ENCODE measurements at regions not wholly inside any gene's neighbourhood (a gene's known extent, or its start where the extent isn't known, plus 50 kb on each side); places are given as distances from the start of the nearest gene placed in this dataset.

GRCh38 chr2:223227338-223227737 is 175.3 kb downstream of the KCNE4 start:
- BruUV-seq (replicated peaks) = no TSS peak
- H3K4me1 ChIP-seq = no peaks in the 10 kb centered on the region
- no peaks in the 10 kb centered on the region for H3K9me3 Mint-ChIP-seq (ENCODE audit: unreplicated experiment)
- H3K27ac Mint-ChIP-seq (ENCODE audit: unreplicated experiment) = no peak overlapping the region
- H3K36me3 ChIP-seq (ENCODE audit: control insufficient read depth, insufficient read depth, low read length) = no peaks in the 10 kb centered on the region
- CTCF ChIA-PET = interaction anchor here (0.7 kb wide), 1 partner anchor 699 kb away, joined by 3 read pairs; no protein-coding TSS in a partner anchor
- no peak overlapping the region for H3K4me3 ChIP-seq (ENCODE audit: low read depth, low read length)
- DNase-seq = no peak
- no peak overlapping the region for H3K4me3 Mint-ChIP-seq (ENCODE audit: unreplicated experiment)
- no peaks in the 10 kb centered on the region for H3K36me3 Mint-ChIP-seq (ENCODE audit: insufficient read depth, unreplicated experiment)
- no peaks in the 10 kb centered on the region for H3K9me3 ChIP-seq
- no peak for TF ChIP-seq CTCF (IDR thresholded peaks at IDR 0.05; ENCODE audit: insufficient read depth in 1 of 2, low read depth in 1 of 2, low read length in 1 of 2, severe bottlenecking in 1 of 2, unreplicated experiment in 1 of 2)
- POLR2A ChIA-PET = no interaction called here
- intact Hi-C loops (cut with micrococcal nuclease; ENCODE audit: unreplicated experiment) = no loop called here
- no peaks in the 10 kb centered on the region for H3K4me1 Mint-ChIP-seq (ENCODE audit: low read depth, unreplicated experiment)
- no peaks in the 10 kb centered on the region; the same call in 1 of the 2 replicates for H3K27me3 ChIP-seq (replicated peaks; ENCODE audit: control insufficient read depth, insufficient read depth, low read length)
- peaks cover 10% of the 10 kb centered on the region for H3K27me3 Mint-ChIP-seq (ENCODE audit: insufficient read depth, unreplicated experiment)

- CTCF ChIA-PET = no interaction called here
- intact Hi-C loops (cut with micrococcal nuclease; ENCODE audit: unreplicated experiment) = no loop called here
Measured at GRCh38 chr2:223228871-223229270, 176.9 kb downstream of the KCNE4 start.

GRCh38 chr2:223230352-223230751 is 178.4 kb downstream of the KCNE4 start:
- Histone ChIP-seq H3K27me3 (replicated peaks; ENCODE audit: control insufficient read depth, insufficient read depth, low read length) (no peaks in the 10 kb centered on the region; the same call in 1 of the 2 replicates), H3K4me1 (no peaks in the 10 kb centered on the region), H3K9me3 (no peaks in the 10 kb centered on the region), H3K36me3 (ENCODE audit: control insufficient read depth, insufficient read depth, low read length) (no peaks in the 10 kb centered on the region), H3K4me3 (ENCODE audit: low read depth, low read length) (no peak overlapping the region)
- intact Hi-C loops (cut with micrococcal nuclease; ENCODE audit: unreplicated experiment) = no loop called here
- Mint-ChIP-seq H3K27me3 (ENCODE audit: insufficient read depth, unreplicated experiment) (peaks cover 15% of the 10 kb centered on the region), H3K4me3 (ENCODE audit: unreplicated experiment) (no peak overlapping the region), H3K36me3 (ENCODE audit: insufficient read depth, unreplicated experiment) (no peaks in the 10 kb centered on the region), H3K9me3 (ENCODE audit: unreplicated experiment) (no peaks in the 10 kb centered on the region), H3K27ac (ENCODE audit: unreplicated experiment) (no peak overlapping the region), H3K4me1 (ENCODE audit: low read depth, unreplicated experiment) (no peaks in the 10 kb centered on the region)
- ChIA-PET POLR2A (no interaction called here), CTCF (no interaction called here)
- DNase-seq = no peak
- BruUV-seq (replicated peaks) = no TSS peak
- TF ChIP-seq CTCF (IDR thresholded peaks at IDR 0.05; ENCODE audit: insufficient read depth in 1 of 2, low read depth in 1 of 2, low read length in 1 of 2, severe bottlenecking in 1 of 2, unreplicated experiment in 1 of 2) = no peak

More at GRCh38 chr2:223228871-223229270, 176.9 kb downstream of the KCNE4 start:
- Histone ChIP-seq H3K4me1 (no peaks in the 10 kb centered on the region), H3K36me3 (ENCODE audit: control insufficient read depth, insufficient read depth, low read length) (no peaks in the 10 kb centered on the region), H3K27me3 (replicated peaks; ENCODE audit: control insufficient read depth, insufficient read depth, low read length) (no peaks in the 10 kb centered on the region; the same call in 1 of the 2 replicates), H3K9me3 (no peaks in the 10 kb centered on the region), H3K4me3 (ENCODE audit: low read depth, low read length) (no peak overlapping the region)
- POLR2A ChIA-PET = no interaction called here
- no peak overlapping the region for H3K27ac Mint-ChIP-seq (ENCODE audit: unreplicated experiment)
- no TSS peak for BruUV-seq (replicated peaks)
- no peaks in the 10 kb centered on the region for H3K36me3 Mint-ChIP-seq (ENCODE audit: insufficient read depth, unreplicated experiment)
- H3K4me3 Mint-ChIP-seq (ENCODE audit: unreplicated experiment) = no peak overlapping the region
- no peaks in the 10 kb centered on the region for H3K4me1 Mint-ChIP-seq (ENCODE audit: low read depth, unreplicated experiment)
- H3K9me3 Mint-ChIP-seq (ENCODE audit: unreplicated experiment) = no peaks in the 10 kb centered on the region
- peaks cover 10% of the 10 kb centered on the region for H3K27me3 Mint-ChIP-seq (ENCODE audit: insufficient read depth, unreplicated experiment)
- TF ChIP-seq CTCF (IDR thresholded peaks at IDR 0.05; ENCODE audit: insufficient read depth in 1 of 2, low read depth in 1 of 2, low read length in 1 of 2, severe bottlenecking in 1 of 2, unreplicated experiment in 1 of 2) = no peak
- no peak for DNase-seq

Data from Caco-2 (cell line).